NCI-H1436 (cell line): ENCODE measurements at regions not wholly inside any gene's neighbourhood (a gene's known extent, or its start where the extent isn't known, plus 50 kb on each side); places are given as distances from the start of the nearest gene placed in this dataset.
"Not testable (repeated sequence)": the region's sequence is repeated elsewhere in the genome, so short reads cannot be mapped to it uniquely, and the experiment has no call there.

Experiments used
- DNase-seq: peaks from one replicate; lab custom pipeline; 2025; lab: John Stamatoyannopoulos, UW

GRCh38 chr2:238723740-238724320 lies 124.1 kb upstream of the TWIST2 start:
- not testable (repeated sequence) for DNase-seq

DNA sequence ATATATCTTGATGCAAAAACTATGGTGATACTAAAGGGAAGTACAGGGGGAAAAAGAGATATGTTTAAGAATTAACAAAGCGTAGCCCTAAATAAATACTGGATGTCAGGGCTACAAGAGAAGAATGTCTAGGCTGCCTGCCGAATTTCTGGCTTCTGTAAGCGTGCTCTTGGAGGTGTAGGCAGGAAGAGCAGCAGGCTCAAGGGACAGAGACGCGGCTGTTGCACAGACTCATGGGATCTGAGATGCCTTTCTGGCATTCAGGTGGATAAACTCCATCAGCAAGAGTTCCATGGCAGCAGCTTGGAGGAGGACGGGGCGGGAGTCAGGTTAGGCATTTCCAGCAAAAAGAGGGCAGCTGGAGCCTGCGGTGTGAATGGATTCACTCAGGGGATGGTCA lies 123.2 kb upstream of the TWIST2 start:
- no peak for DNase-seq

DNA sequence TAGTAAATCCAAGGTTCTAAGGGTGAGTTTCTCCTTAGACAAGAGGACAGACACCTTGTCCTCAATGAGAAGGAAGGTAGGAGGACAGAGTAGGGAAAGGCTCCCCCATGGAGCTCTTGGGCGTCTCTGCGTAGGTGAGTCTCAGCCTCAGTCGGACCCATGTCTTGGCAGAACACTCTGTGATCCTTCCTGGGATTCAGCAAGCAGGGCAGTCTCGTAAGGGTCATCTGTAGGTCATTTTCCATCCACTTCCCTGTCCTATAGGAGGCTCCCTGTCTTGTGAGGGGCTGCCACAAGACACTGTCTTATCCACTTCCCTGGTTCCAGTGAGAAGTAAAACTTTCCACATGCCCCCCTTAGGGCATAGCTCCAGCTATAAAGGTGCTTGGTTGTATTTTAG lies 122.6 kb upstream of the TWIST2 start:
- no peak for DNase-seq

- no peak for DNase-seq
Observed at GRCh38 chr2:238726670-238727584, 121.0 kb upstream of the TWIST2 start.

GRCh38 chr2:238727585-238728329 lies 120.1 kb upstream of the TWIST2 start:
- no peak for DNase-seq

GRCh38 chr2:238728330-238729260 lies 119.3 kb upstream of the TWIST2 start:
- no peak for DNase-seq

GRCh38 chr2:238729261-238729935 lies 118.5 kb upstream of the TWIST2 start:
- no peak for DNase-seq

- DNase-seq, result no peak
Observed at GRCh38 chr2:238730001-238730669, 117.8 kb upstream of the TWIST2 start.

DNA sequence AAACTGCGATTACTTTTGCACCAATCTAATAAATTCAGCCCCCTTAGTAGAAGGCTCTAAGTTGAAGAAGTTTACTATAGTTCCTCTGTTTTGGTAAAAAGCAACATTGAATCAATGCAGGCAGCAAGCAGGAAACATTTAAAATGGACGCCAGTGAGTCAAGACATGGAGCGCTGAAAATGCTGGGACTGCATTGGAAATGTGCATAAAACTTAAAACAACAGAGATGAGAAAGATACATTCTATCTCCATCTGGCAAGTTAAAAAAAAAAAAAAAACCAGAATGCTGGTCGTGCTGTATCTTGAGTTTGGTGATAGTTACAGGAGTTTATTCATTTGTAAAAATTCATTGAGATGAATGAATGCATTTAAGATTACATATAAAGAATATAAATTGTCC lies 117.0 kb upstream of the TWIST2 start:
- no peak for DNase-seq

- no peak for DNase-seq
Observed at GRCh38 chr2:238731961-238732360, 115.9 kb upstream of the TWIST2 start.

DNA sequence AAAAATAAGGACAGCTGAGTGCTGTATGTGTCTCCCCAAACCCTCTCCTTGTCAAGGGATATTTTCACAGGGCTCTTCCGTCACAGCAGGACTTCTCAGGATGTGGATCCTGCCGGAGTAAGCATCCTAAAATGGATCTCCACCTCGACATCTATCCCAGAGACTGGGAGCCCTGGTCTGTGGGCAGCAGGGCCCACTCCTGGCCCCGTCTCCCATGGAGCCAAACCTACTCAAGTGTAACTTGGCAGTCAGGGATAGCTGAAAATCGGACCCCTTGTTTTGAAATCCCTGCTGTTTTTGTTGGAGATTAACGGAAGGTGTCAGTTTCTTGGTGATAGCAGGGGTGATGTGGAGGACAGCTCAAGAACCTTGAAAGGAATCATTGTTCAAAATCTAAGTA lies 109.0 kb upstream of the TWIST2 start:
- DNase-seq, result no peak

DNA sequence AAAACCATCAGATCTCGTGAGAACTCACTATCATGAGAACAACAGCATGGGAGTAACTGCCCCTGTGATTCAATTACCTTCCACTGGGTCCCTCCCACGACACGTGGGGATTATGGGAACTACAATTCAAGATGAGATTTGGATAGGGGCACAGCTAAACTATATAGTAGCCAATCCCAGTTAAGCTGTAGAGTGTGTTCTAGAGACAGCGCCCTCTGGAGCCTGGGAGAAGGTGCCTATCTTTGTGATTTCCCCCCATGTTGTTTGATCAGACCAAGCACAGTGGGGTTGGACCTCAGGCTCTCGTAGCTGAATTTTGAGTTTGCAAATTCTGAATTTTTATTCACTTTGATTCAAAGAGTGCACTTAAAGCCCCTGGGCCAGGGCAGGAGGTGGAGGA lies 108.2 kb upstream of the TWIST2 start:
- no peak for DNase-seq

GRCh38 chr2:238741277-238741676 lies 106.6 kb upstream of the TWIST2 start:
- no peak for DNase-seq

GRCh38 chr2:238742066-238742465 lies 105.8 kb upstream of the TWIST2 start:
- DNase-seq, result no peak

GRCh38 chr2:238742664-238743063 lies 105.2 kb upstream of the TWIST2 start:
- DNase-seq, result no peak

DNA sequence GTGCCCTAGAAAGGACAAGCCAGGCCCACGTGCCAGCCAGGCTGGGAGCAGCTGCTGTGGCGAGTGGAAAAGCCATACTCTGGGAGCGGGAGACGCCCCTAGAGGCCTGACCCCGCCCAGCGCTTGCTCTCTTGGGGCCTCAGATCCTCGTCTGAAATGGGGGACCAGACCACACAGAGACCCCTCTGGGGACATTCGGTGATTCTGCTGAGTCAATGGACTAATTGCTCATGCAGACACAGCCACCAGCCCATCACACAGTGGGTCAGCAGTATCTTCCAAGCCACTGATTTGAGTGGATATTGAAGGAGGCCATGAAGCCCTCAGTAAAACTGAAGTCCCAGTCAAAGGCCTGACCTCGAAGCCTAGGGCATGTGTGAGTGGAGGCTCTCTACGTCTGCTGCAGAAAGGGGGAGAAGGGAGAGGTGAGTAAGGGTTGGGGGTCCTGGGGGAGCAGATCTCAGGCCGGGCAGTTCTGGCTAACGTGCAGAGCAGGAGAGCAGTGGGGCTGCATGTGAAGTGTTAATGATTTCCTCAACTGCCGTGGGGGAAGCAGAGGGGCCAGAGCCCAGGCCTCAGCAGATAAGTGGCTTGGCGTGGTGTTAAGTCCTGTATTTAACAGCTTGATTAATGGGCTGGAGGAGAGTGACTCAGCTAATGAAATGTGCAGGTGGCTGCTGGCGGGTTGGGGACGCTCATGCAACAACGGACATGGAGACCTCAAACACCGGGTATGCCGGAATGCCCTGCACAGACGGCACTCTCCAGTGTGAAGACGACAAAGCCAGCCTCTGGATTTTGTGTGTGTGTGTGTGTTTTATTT lies 104.4 kb upstream of the TWIST2 start:
- DNase-seq, result no peak

GRCh38 chr2:238744951-238745350 lies 102.9 kb upstream of the TWIST2 start:
- no peak for DNase-seq

DNA sequence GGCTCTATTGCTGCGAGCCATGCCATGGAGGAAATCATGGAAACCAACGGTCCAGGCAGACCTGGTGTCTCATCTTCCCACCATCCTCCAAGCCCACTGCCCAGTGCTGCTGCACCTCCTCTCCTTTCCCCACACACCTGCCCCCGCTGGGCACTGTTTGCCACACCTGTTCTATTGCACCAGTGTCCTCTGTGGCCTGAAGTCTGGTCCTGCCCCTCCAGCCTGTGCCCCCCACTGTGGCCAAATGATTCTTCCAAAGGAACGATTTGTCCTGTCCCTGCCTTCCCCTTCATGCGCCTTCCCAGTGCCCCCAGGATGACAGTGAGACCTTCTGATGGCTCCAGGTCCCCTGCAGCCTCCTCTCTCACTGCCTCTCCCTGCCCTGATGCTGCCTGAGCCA lies 101.9 kb upstream of the TWIST2 start:
- no peak for DNase-seq

DNA sequence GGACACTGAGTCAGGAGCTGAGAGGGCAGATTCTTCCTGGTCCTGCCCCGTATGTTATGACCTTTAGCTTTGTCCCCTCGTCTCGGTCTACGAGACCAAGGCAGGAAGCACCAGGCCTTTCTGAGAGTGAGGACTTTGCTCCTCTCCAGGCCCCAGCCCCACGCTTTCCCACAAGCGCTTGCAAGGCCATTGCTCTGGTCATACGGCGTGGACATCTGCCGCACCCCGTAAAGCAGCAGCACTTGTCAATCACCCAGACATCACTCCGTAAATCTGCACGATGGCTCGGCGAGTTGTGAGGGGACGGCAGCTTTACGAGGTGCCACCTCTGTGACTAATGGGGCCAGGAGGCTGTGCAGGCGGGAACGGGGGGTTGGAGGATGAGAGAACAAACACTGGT lies 100.8 kb upstream of the TWIST2 start:
- no peak for DNase-seq

DNA sequence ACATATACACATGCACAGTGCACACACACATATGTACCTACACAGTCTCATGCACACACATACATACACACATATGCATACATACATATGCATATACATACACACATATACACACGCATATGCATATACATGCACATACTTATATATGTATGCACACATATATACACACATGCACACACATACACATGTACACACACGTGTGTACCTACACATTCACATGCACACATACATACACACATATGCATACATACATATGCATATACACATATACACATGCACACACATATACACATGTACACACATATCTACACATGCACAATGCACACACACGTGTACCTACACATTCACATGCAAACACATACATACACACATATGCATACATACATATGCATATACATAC lies 100.3 kb upstream of the TWIST2 start:
- DNase-seq, result no peak
